ENCODE measurements at regions not wholly inside any gene's neighbourhood (a gene's known extent, or its start where the extent isn't known, plus 50 kb on each side); places are given as distances from the start of the nearest gene placed in this dataset.
A peak's percentile ranks its signal among the peaks of the same experiment; 100 is the strongest.

- DNase-seq = no peak
Measured at GRCh38 chr20:10807013-10807412, 133.2 kb upstream of the JAG1 start.

GRCh38 chr20:10812759-10813327 lies 139.0 kb upstream of the JAG1 start:
- no peak for DNase-seq

GRCh38 chr20:10823585-10823984 lies 149.8 kb upstream of the JAG1 start:
- DNase-seq = no peak

GRCh38 chr20:10824750-10825500 lies 151.1 kb upstream of the JAG1 start:
- no peak for DNase-seq

GRCh38 chr20:10826111-10826510 lies 152.3 kb upstream of the JAG1 start:
- DNase-seq = no peak

- no peak for DNase-seq
Measured at GRCh38 chr20:10828180-10828579, 154.4 kb upstream of the JAG1 start.

- no peak for DNase-seq
Measured at GRCh38 chr20:10832141-10832540, 158.3 kb upstream of the JAG1 start.

GRCh38 chr20:10837901-10838300 lies 164.1 kb upstream of the JAG1 start:
- no peak for DNase-seq

GRCh38 chr20:10842116-10842515 lies 168.3 kb upstream of the JAG1 start:
- no peak for DNase-seq

- no peak for DNase-seq
Measured at GRCh38 chr20:10843146-10843711, 169.4 kb upstream of the JAG1 start.

- DNase-seq = no peak
Measured at GRCh38 chr20:10846766-10847165, 173.0 kb upstream of the JAG1 start.

GRCh38 chr20:10848810-10849370 lies 175.1 kb upstream of the JAG1 start:
- DNase-seq = no peak

- no peak for DNase-seq
Measured at GRCh38 chr20:10853176-10853575, 179.4 kb upstream of the JAG1 start.

GRCh38 chr20:10853731-10854130 lies 179.9 kb upstream of the JAG1 start:
- no peak for DNase-seq

GRCh38 chr20:10854976-10855375 lies 181.2 kb upstream of the JAG1 start:
- no peak for DNase-seq

GRCh38 chr20:10855778-10856177 lies 182.0 kb upstream of the JAG1 start:
- no peak for DNase-seq

- DNase-seq = no peak
Measured at GRCh38 chr20:10856237-10857015, 182.6 kb upstream of the JAG1 start.

- DNase-seq = no peak
Measured at GRCh38 chr20:10857352-10858070, 183.7 kb upstream of the JAG1 start.

- no peak for DNase-seq
Measured at GRCh38 chr20:10861090-10861489, 187.3 kb upstream of the JAG1 start.

GRCh38 chr20:10861619-10862018 lies 187.8 kb upstream of the JAG1 start:
- no peak for DNase-seq

- no peak for DNase-seq
Measured at GRCh38 chr20:10863337-10864060, 189.7 kb upstream of the JAG1 start.

- peak; percentile 71 for DNase-seq
Measured at GRCh38 chr20:10864076-10864672, 190.4 kb upstream of the JAG1 start.

Data from NCI-H748 treated with DMSO at 0.1 percent for 48 hours (cell line).